HG02938 (cell line): ENCODE measurements at regions not wholly inside any gene's neighbourhood (a gene's known extent, or its start where the extent isn't known, plus 50 kb on each side); places are given as distances from the start of the nearest gene placed in this dataset.

ENCODE experiments used
- ATAC-seq: cut with Tn5 transposase; IDR thresholded peaks from one replicate; pipeline ENCODE4 v1.9.1; 2021; ENCODE audit warnings: mild to moderate bottlenecking, moderate library complexity; ENCODE audit not compliant: unreplicated experiment

GRCh38 chr13:31853643-31854326 is 114.5 kb downstream of the RXFP2 start:
- no peak for ATAC-seq

- ATAC-seq, result no peak
Observed at GRCh38 chr13:31859571-31859970, 120.2 kb downstream of the RXFP2 start.

DNA sequence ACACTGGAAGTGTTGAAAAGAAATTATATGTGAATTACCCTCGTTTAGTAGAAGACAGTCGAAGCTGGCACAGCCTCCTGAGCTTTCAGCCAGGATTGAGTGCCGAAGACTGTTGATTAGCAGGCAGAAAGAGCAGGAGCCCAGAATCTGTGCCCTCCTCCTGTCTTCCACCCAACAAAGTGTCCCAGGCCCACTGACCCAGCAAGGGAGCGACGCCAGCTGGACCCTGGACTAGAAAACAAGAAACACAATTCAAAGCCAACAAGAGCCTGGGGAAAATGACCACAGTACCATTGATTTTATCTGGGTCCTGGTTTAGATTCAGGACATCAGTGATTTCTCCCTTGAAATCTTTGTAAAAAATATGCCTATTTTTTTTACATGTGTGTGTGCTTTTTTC is 120.7 kb downstream of the RXFP2 start:
- no peak for ATAC-seq

DNA sequence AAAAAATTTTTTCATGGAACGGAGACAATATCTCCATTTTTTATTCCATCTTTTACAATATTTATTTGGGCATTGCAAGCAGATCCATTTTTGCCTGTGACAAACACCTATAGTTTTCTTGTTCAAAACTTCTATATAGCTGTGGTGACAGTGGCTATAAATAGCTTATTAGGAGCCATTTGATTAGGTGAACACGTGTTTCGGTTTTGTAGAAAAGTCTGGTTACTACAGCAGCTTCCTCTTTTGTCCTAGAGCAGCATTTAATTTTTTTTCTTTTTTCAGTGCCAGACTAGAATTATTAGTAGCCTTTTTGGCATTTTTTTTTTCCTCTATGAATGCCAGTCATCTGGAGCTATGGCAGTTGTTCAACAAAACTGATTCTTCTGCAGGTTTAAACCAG is 123.5 kb downstream of the RXFP2 start:
- ATAC-seq, result no peak

- no peak for ATAC-seq
Observed at GRCh38 chr13:31864307-31864706, 125.0 kb downstream of the RXFP2 start.

- no peak for ATAC-seq
Observed at GRCh38 chr13:31866099-31866498, 126.8 kb downstream of the RXFP2 start.

GRCh38 chr13:31867709-31868108 is 128.4 kb downstream of the RXFP2 start:
- ATAC-seq, result no peak

- no peak for ATAC-seq
Observed at GRCh38 chr13:31869582-31869981, 130.3 kb downstream of the RXFP2 start.

- no peak for ATAC-seq
Observed at GRCh38 chr13:31870511-31870910, 131.2 kb downstream of the RXFP2 start.

- no peak for ATAC-seq
Observed at GRCh38 chr13:31873145-31873544, 133.8 kb downstream of the RXFP2 start.

GRCh38 chr13:31875134-31875533 is 135.8 kb downstream of the RXFP2 start:
- no peak for ATAC-seq

DNA sequence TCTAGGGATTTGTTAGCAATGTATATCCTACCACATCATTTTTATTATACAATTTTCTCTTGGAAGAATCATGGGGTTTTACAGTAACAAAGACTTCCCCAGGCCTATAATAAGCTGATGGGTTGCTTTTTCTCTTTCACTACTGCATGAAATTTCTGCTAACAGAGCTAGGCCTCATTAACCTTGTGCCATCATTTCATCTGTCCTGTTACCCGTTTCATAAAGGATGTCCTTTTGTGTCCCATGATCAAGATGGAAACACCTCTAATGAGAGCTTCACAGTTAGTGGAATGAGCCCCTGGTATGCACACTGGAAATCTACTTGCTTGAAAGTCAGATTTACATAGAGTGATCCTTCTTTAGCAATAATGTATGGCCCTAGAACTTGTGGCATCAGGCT is 138.7 kb downstream of the RXFP2 start:
- no peak for ATAC-seq

- ATAC-seq, result no peak
Observed at GRCh38 chr13:31878495-31878894, 139.2 kb downstream of the RXFP2 start.

GRCh38 chr13:31878955-31879354 is 139.6 kb downstream of the RXFP2 start:
- ATAC-seq, result no peak

GRCh38 chr13:31880851-31881494 is 141.6 kb downstream of the RXFP2 start:
- ATAC-seq, result no peak

DNA sequence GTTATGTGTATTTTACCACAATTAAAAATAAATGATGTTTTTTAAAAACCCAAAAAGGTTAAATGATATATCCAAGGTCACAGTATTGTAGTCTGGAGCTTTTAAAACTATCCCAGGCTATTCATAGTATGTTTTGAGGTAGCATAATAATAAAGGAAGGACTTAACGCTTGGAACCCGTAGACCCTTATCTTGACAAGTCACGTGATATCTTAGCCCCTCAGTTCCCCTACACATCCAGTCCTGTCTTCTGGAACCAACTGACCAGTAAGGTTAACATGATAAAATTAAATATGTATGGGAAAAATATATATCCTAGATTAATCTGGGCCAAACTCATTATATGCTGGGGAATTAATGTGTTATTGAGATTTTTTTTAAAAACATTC is 142.2 kb downstream of the RXFP2 start:
- no peak for ATAC-seq

DNA sequence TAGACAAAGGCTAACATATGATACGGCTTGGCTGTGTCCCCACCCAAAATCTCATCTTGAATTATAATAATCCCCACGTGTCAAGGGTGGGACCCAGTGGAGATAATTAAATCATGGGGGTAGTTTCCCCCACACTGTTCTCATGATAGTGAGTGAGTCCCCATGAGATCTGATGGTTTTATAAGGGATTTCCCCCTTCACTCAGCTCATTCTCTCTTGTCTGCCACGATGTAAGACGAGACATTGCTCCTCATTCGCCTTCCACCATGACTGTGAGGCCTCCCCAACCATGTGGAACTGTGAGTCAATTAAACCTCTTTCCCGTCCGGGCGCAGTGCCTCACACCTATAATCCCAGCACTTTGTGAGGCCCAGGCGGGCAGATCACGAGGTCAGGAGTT is 143.5 kb downstream of the RXFP2 start:
- no peak for ATAC-seq

DNA sequence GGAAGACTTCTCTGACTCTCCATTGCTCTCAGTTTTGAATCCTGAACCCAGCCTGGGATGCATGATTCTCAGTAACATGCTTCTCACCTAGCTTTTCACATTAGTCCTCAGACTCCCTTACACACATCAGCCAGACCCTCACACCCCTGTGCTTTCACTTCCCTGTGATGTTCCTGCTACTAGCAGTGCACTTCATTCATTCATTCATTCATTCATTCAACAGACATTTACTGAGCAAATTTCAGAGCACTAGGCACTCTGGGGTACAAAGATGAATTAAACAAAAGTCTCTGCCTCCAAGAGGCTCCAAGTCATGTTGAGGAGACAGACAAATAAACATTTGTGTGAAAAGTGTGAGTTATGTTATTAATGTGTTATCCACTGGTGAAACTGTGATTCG is 145.2 kb downstream of the RXFP2 start:
- ATAC-seq, result no peak

DNA sequence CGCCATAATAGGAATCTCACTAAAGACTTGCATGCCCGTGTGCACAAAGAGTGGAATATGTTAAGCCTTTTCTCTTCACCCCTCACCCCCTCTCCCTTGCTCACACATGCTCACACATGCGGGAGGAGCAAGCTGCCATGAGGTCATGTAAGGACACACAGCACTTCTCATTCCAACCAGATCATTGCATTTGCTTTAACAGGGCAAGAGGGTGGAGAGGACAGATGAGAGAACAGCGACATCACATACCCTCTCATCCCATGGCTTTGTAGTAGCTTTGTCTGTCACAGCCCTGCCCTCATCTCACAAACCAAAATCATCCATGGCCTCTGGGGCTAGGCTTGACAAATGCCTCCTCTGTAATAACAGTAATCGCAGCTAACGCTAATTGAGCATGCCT is 145.6 kb upstream of the FRY start:
- ATAC-seq, result no peak

GRCh38 chr13:31887286-31887685 is 144.3 kb upstream of the FRY start:
- no peak for ATAC-seq

GRCh38 chr13:31890946-31891345 is 140.6 kb upstream of the FRY start:
- ATAC-seq, result no peak

- no peak for ATAC-seq
Observed at GRCh38 chr13:31891472-31891871, 140.1 kb upstream of the FRY start.

- no peak for ATAC-seq
Observed at GRCh38 chr13:31894931-31895330, 136.6 kb upstream of the FRY start.
